Keratinocyte (primary cell): ENCODE measurements at regions not wholly inside any gene's neighbourhood (a gene's known extent, or its start where the extent isn't known, plus 50 kb on each side); places are given as distances from the start of the nearest gene placed in this dataset.
"Not testable (repeated sequence)": the region's sequence is repeated elsewhere in the genome, so short reads cannot be mapped to it uniquely, and the experiment has no call there.

Experiments
- DNase-seq: peaks from one replicate; pipeline ENCODE4 v3.0.0-alpha.2; 2011; ENCODE audit warnings: low read depth, missing footprints, low spot score
- FAIRE-seq: peaks from 2 replicates; lab custom pipeline; 2011; peaks lifted over from hg19 to GRCh38; lab: Jason Lieb, UNC
- H2AFZ ChIP-seq: 2 replicates; pipeline ENCODE4 v1.6.0; 2012; ENCODE audit warnings: low read length, control low read depth, inconsistent platforms; ENCODE audit not compliant: control insufficient read depth
- H3K27ac ChIP-seq: 2 replicates; pipeline ENCODE4 v1.5.1; 2011; ENCODE audit warnings: low read length; ENCODE audit not compliant: control insufficient read depth, insufficient read depth
- H3K27me3 ChIP-seq: 3 replicates; pipeline ENCODE4 v1.6.0; 2011; ENCODE audit warnings: low read length; ENCODE audit not compliant: control insufficient read depth, insufficient read depth; ENCODE audit errors: extremely low read depth
- H3K36me3 ChIP-seq, 2 experiments: 2 replicates in 1 of 2; 3 replicates in 1 of 2; pipeline ENCODE4 v1.5.1; 2011; ENCODE audit warnings: low read length in 2 of 2, mild to moderate bottlenecking in 1 of 2; ENCODE audit not compliant: control insufficient read depth in 2 of 2, insufficient read depth in 2 of 2; ENCODE audit errors: extremely low read depth in 1 of 2
- H3K4me1 ChIP-seq: 3 replicates; pipeline ENCODE4 v1.5.1; 2011; ENCODE audit warnings: low read length; ENCODE audit not compliant: control insufficient read depth, insufficient read depth; ENCODE audit errors: extremely low read depth
- H3K4me2 ChIP-seq: 3 replicates; pipeline ENCODE4 v1.6.0; 2011; ENCODE audit warnings: low read depth, low read length; ENCODE audit not compliant: control insufficient read depth, insufficient read depth; ENCODE audit errors: extremely low read depth
- H3K4me3 ChIP-seq, 3 experiments: fragments of 200-600 bp in 1 of 3; sonication (generic) in 1 of 3; 2 replicates in 2 of 3; 3 replicates in 1 of 3; pipeline ENCODE4 v1.5.1; 2011 to 2016; ENCODE audit warnings: low read length in 3 of 3, mild to moderate bottlenecking in 3 of 3, control low read depth in 2 of 3, inconsistent platforms in 1 of 3, low read depth in 1 of 3, mixed read lengths in 1 of 3, mixed run types in 1 of 3, moderate library complexity in 1 of 3; ENCODE audit not compliant: control insufficient read depth in 2 of 3, insufficient read depth in 2 of 3; ENCODE audit errors: extremely low read depth in 1 of 3
- H3K79me2 ChIP-seq: 2 replicates; pipeline ENCODE4 v1.6.0; 2012; ENCODE audit warnings: low read length; ENCODE audit not compliant: control insufficient read depth, insufficient read depth
- H3K9ac ChIP-seq: 3 replicates; pipeline ENCODE4 v1.6.0; 2011; ENCODE audit warnings: low read length; ENCODE audit not compliant: control insufficient read depth, insufficient read depth; ENCODE audit errors: extremely low read depth
- H3K9me1 ChIP-seq: 3 replicates; pipeline ENCODE4 v1.6.0; 2011; ENCODE audit warnings: low read length; ENCODE audit not compliant: control insufficient read depth, insufficient read depth; ENCODE audit errors: extremely low read depth
- H3K9me3 ChIP-seq: 2 replicates; pipeline ENCODE4 v1.5.1; 2012; ENCODE audit warnings: low read depth, low read length; ENCODE audit not compliant: control insufficient read depth
- H4K20me1 ChIP-seq: 3 replicates; pipeline ENCODE4 v1.6.0; 2011; ENCODE audit warnings: low read length; ENCODE audit not compliant: control insufficient read depth, insufficient read depth; ENCODE audit errors: extremely low read depth
- EZH2 ChIP-seq: IDR thresholded peaks from one replicate; pipeline ENCODE4 v1.6.1; 2012; ENCODE audit warnings: inconsistent platforms, mild to moderate bottlenecking, low read length, moderate library complexity
- dilution Hi-C: fragments of 300-500 bp; cut with MboI; formaldehyde crosslinking; loops from one replicate; pipeline ENCODE4 v1.7.0; 2020; ENCODE audit warnings: low sequenced_read_pairs; ENCODE audit not compliant: extremely low pct_ligation_motif_present
- TF ChIP-seq, protein P1 (sequence below), 3 experiments: IDR thresholded peaks in 1 of 3; conservative IDR thresholded peaks in 1 of 3; optimal IDR thresholded peaks in 1 of 3; 2 replicates in 2 of 3; 3 replicates in 1 of 3; pipeline versions ENCODE3 to v1.5.1; 2011; ENCODE audit warnings: low read length in 3 of 3, mild to moderate bottlenecking in 3 of 3, moderate library complexity in 2 of 3, control low read depth in 1 of 3, inconsistent platforms in 1 of 3; ENCODE audit not compliant: insufficient read depth in 2 of 3; ENCODE audit errors: extremely low read depth in 1 of 3

DNA sequence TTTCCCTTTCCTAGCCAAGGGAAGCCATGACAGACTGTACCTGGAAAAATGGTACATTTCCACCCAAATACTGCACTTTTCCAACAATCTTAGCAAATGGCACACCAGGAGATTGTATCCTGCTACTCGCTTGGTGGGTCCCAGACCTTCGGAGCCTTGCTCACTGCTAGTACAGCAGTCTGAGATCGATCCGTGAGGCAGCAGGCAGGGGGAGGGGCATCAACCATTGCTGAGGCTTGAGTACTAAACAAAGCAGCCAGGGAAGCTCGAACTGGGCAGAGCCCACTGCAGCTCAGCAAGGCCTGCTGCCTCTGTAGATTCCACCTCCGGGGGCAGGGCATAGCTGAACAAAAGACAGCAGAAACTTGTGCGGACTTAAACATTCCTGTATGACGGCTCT is 218.8 kb downstream of the LRIG3 start:
- no peaks in the 10 kb centered on the region for H3K9me3 ChIP-seq
- no peaks in the 10 kb centered on the region for H3K36me3 ChIP-seq
- no peaks in the 10 kb centered on the region for H4K20me1 ChIP-seq
- H3K27me3 ChIP-seq, result no peaks in the 10 kb centered on the region
- no peaks in the 10 kb centered on the region for H3K9me1 ChIP-seq
- no peak overlapping the region for H3K4me2 ChIP-seq
- H3K4me1 ChIP-seq, result no peaks in the 10 kb centered on the region
- H3K4me3 ChIP-seq, result no peak overlapping the region
- DNase-seq, result no peak
- H3K27ac ChIP-seq, result no peak overlapping the region
- no peaks in the 10 kb centered on the region for H3K79me2 ChIP-seq
- dilution Hi-C loops, result no loop called here
- no peak for TF ChIP-seq EZH2
- H3K9ac ChIP-seq, result no peak overlapping the region
- no peak for FAIRE-seq
- H2AFZ ChIP-seq, result no peak overlapping the region

DNA sequence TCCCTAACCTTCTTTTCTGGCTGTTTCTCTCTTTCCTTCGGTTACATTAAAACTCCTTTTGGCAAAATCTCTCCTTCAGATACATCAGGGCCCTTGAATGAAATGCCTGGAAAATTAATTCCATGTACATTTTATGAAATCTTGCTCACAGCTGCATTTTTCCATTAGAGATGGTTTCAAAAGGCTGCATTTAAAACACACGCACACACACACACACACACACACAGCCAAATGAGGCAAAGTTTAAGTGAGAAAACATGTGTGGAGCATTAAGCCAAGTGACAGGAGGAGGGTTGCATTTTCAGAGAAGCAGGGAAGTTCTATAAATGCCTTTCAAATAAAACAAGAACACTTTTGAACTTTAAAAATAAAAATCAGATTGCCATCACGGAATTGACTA is 216.4 kb downstream of the LRIG3 start:
- H4K20me1 ChIP-seq, result no peaks in the 10 kb centered on the region
- DNase-seq (no peak), FAIRE-seq (no peak)
- no peak overlapping the region for H3K4me3 ChIP-seq
- H3K36me3 ChIP-seq, result no peaks in the 10 kb centered on the region
- H3K79me2 ChIP-seq, result no peaks in the 10 kb centered on the region
- no peak overlapping the region for H3K27ac ChIP-seq
- TF ChIP-seq, protein P1, sequence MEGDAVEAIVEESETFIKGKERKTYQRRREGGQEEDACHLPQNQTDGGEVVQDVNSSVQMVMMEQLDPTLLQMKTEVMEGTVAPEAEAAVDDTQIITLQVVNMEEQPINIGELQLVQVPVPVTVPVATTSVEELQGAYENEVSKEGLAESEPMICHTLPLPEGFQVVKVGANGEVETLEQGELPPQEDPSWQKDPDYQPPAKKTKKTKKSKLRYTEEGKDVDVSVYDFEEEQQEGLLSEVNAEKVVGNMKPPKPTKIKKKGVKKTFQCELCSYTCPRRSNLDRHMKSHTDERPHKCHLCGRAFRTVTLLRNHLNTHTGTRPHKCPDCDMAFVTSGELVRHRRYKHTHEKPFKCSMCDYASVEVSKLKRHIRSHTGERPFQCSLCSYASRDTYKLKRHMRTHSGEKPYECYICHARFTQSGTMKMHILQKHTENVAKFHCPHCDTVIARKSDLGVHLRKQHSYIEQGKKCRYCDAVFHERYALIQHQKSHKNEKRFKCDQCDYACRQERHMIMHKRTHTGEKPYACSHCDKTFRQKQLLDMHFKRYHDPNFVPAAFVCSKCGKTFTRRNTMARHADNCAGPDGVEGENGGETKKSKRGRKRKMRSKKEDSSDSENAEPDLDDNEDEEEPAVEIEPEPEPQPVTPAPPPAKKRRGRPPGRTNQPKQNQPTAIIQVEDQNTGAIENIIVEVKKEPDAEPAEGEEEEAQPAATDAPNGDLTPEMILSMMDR (optimal IDR thresholded peaks at IDR 0.05 in 1 of 3, IDR thresholded peaks at IDR 0.05 in 1 of 3, conservative IDR thresholded peaks at IDR 0.05 in 1 of 3; ENCODE audit: extremely low read depth in 1 of 3, insufficient read depth in 2 of 3, low read length in 3 of 3), result no peak
- dilution Hi-C loops, result no loop called here
- no peak overlapping the region for H3K9ac ChIP-seq
- H3K9me3 ChIP-seq, result no peaks in the 10 kb centered on the region
- no peaks in the 10 kb centered on the region for H3K4me1 ChIP-seq
- H2AFZ ChIP-seq, result no peak overlapping the region
- H3K4me2 ChIP-seq, result no peak overlapping the region
- no peaks in the 10 kb centered on the region for H3K27me3 ChIP-seq
- no peaks in the 10 kb centered on the region for H3K9me1 ChIP-seq

DNA sequence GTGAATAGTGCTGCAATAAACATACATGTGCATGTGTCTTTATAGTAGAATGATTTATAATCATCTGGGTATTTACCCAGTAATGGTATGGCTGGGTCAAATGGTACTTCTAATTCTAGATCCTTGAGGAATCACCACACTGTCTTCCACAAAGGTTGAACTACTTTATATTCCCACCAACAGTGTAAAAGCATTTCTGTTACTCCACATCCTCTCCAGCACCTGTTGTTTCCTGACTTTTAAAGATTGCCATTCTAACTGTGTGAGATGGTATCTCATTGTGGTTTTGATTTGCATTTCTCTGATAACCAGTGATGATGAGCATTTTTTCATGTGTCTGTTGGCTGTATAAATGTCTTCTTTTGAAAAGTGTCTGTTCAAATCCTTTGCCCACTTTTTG is 215.5 kb downstream of the LRIG3 start:
- H3K36me3 ChIP-seq, H4K20me1 ChIP-seq, H3K4me1 ChIP-seq, H3K4me3 ChIP-seq, H2AFZ ChIP-seq, DNase-seq, H3K27me3 ChIP-seq, H3K4me2 ChIP-seq, H3K27ac ChIP-seq, H3K9ac ChIP-seq, H3K79me2 ChIP-seq, dilution Hi-C loops, FAIRE-seq, H3K9me1 ChIP-seq, H3K9me3 ChIP-seq: not testable (repeated sequence)
